Thyroid gland (tissue), 4 donors: ENCODE measurements at regions not wholly inside any gene's neighbourhood (a gene's known extent, or its start where the extent isn't known, plus 50 kb on each side); places are given as distances from the start of the nearest gene placed in this dataset.

Source experiments
- DNase-seq, 2 donors: peaks; one replicate each; pipeline ENCODE4 v3.0.0-alpha.2; 2019
- H3K27ac ChIP-seq, 3 donors: fragments of 200-600 bp; sonication (generic); 1 replicate in 2 of 3; 2 replicates in 1 of 3; pipeline ENCODE4 v1.5.1; 2016 to 2019; ENCODE audit warnings: mild to moderate bottlenecking in 1 of 3, moderate library complexity in 1 of 3
- H3K27me3 ChIP-seq: fragments of 200-600 bp; sonication (generic); one replicate; pipeline ENCODE4 v1.5.1; 2019
- H3K36me3 ChIP-seq, 2 donors: fragments of 200-600 bp; sonication (generic); one replicate each; pipeline ENCODE4 v1.5.1; 2016 to 2019
- H3K4me1 ChIP-seq, 2 donors: fragments of 200-600 bp; sonication (generic); one replicate each; pipeline ENCODE4 v1.5.1; 2017 to 2019
- H3K4me3 ChIP-seq, 3 donors: fragments of 200-600 bp; sonication (generic); replicated peaks in 1 of 3; 1 replicate in 2 of 3; 2 replicates in 1 of 3; pipeline ENCODE4 v1.5.1; 2016; ENCODE audit warnings: mild to moderate bottlenecking in 1 of 3
- H3K9me3 ChIP-seq: fragments of 200-600 bp; sonication (generic); one replicate; pipeline ENCODE4 v1.5.1; 2017
- CTCF ChIP-seq, 6 experiments: fragments of 200-600 bp in 3 of 6; fragments of 450-650 bp in 3 of 6; sonication (generic) in 3 of 6; IDR thresholded peaks; one replicate each; pipeline ENCODE4 v1.5.1; 2016 to 2019; ENCODE audit warnings: antibody characterized with exemption in 6 of 6, mild to moderate bottlenecking in 2 of 6, inconsistent platforms in 1 of 6, moderate library complexity in 1 of 6
- POLR2A ChIP-seq, 2 donors: fragments of 450-650 bp; IDR thresholded peaks; one replicate each; pipeline ENCODE4 v1.6.1; 2017; ENCODE audit warnings: antibody characterized with exemption in 2 of 2, mild to moderate bottlenecking in 2 of 2, moderate library complexity in 1 of 2
- WGBS, 2 donors: methylation state at CpG; one replicate each; pipeline ENCODE4 v1.1.5; 2017; 5-methylcytosine and 5-hydroxymethylcytosine counted together
- intact Hi-C: fragments of 100-400 bp; cut with DNase I; formaldehyde crosslinking; loops from one replicate; pipeline ENCODE4 v1.15.1; 2023

DNA sequence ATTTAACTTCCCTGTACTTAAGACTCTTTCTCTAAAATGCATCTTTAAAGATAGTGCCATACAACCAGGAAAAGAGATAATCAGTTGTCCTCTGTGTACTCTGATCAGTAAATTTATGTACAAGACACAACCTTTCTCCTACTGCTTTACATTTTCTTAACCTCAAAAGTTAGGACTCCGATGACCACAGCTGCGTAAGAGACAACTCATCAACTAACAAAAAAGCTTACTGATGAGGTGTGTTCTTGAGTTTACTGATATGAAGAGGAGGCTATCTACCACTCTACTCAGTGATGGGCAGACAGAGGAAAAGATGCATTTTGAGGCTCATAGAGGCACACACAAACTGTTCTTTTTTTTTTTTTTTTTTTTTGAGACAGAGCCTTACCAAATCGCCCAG, 71.4 kb upstream of the HIF1A start:
- intact Hi-C loops = no loop called here
- DNase-seq = no peak
- Histone ChIP-seq H3K27me3 (no peaks in the 10 kb centered on the region), H3K27ac (no peak overlapping the region), H3K9me3 (no peaks in the 10 kb centered on the region), H3K4me3 (no peak overlapping the region), H3K36me3 (no peaks in the 10 kb centered on the region), H3K4me1 (peaks cover 0 to 11% of the 10 kb centered on the region in 2 donors)
- no peak for TF ChIP-seq CTCF (IDR thresholded peaks at IDR 0.05)
- TF ChIP-seq POLR2A (IDR thresholded peaks at IDR 0.05) = no peak
- 95% methylated on average over 3 of the region's 3 CpGs for WGBS, 2 donors

- intact Hi-C loops = no loop called here
- 89 to 97% methylated on average over 1 of the region's 1 CpG for WGBS, 2 donors
- no peaks in the 10 kb centered on the region for H3K27me3 ChIP-seq
- no peak overlapping the region for H3K27ac ChIP-seq
- H3K4me1 ChIP-seq = peaks cover 0 to 10% of the 10 kb centered on the region in 2 donors
- H3K36me3 ChIP-seq = no peaks in the 10 kb centered on the region
- no peaks in the 10 kb centered on the region for H3K9me3 ChIP-seq
- no peak overlapping the region for H3K4me3 ChIP-seq
- no peak for TF ChIP-seq POLR2A (IDR thresholded peaks at IDR 0.05)
- TF ChIP-seq CTCF (IDR thresholded peaks at IDR 0.05) = no peak
- no peak for DNase-seq
Measured at GRCh38 chr14:61625165-61625564, 70.1 kb upstream of the HIF1A start.

GRCh38 chr14:61627612-61628011, 67.7 kb upstream of the HIF1A start:
- no peaks in the 10 kb centered on the region for H3K27me3 ChIP-seq
- H3K27ac ChIP-seq = no peak overlapping the region
- DNase-seq = no peak
- TF ChIP-seq POLR2A (IDR thresholded peaks at IDR 0.05) = no peak
- TF ChIP-seq CTCF (IDR thresholded peaks at IDR 0.05) = no peak
- no peaks in the 10 kb centered on the region for H3K36me3 ChIP-seq
- no peak overlapping the region for H3K4me3 ChIP-seq
- H3K4me1 ChIP-seq = no peaks in the 10 kb centered on the region
- 90 to 96% methylated on average over 2 of the region's 2 CpGs for WGBS, 2 donors
- intact Hi-C loops = no loop called here
- H3K9me3 ChIP-seq = no peaks in the 10 kb centered on the region

DNA sequence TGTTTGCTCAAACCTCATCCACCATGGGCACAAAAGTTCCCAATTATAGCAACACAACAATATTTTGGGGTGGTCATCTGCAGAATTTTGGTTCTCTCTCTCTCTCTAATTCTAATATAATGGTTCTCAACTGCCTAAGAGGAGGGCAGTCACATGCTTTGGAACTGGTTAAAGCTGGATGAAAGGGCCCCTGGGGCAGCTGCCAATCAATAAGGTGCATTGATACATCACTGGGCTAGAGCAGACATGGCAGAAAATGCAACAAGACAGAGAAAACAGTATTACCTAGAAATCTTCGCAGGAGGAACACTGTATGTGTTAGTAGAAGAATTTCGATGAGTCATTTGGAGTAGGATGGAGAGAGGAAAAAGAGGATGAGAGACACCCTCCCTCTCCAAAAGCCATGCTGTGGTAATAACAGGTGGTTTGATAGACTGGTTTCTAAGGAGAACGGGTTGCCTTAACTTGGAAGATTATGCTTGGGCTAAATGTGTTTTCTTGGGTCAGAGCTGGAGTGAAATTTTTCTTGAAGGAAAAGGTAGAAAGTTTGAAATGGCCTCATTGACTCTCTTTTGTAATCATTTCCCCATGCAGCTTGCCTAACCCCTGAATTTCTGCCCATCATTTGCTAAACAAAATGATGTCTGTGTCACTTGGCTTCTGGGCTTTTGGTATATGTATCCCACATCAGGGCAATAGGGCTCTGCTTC, 67.1 kb upstream of the HIF1A start:
- Histone ChIP-seq H3K36me3 (no peaks in the 10 kb centered on the region), H3K27ac (no peak overlapping the region), H3K9me3 (no peaks in the 10 kb centered on the region), H3K27me3 (no peaks in the 10 kb centered on the region), H3K4me3 (no peak overlapping the region), H3K4me1 (no peaks in the 10 kb centered on the region)
- WGBS, 2 donors = 94 to 96% methylated on average over 3 of the region's 3 CpGs
- DNase-seq = no peak
- TF ChIP-seq POLR2A (IDR thresholded peaks at IDR 0.05) (no peak), CTCF (IDR thresholded peaks at IDR 0.05) (no peak)
- intact Hi-C loops = no loop called here

- Histone ChIP-seq H3K27me3 (no peaks in the 10 kb centered on the region), H3K36me3 (no peaks in the 10 kb centered on the region), H3K4me3 (no peak overlapping the region), H3K9me3 (no peaks in the 10 kb centered on the region), H3K27ac (no peak overlapping the region), H3K4me1 (no peaks in the 10 kb centered on the region)
- no peak for DNase-seq
- intact Hi-C loops = no loop called here
- TF ChIP-seq POLR2A (IDR thresholded peaks at IDR 0.05) (no peak), CTCF (IDR thresholded peaks at IDR 0.05) (no peak)
- WGBS, 2 donors = 76 to 85% methylated on average over 4 of the region's 4 CpGs
Measured at GRCh38 chr14:61630399-61631044, 64.8 kb upstream of the HIF1A start.
